Nephron progenitor cell (in vitro differentiated cells): ENCODE measurements at regions not wholly inside any gene's neighbourhood (a gene's known extent, or its start where the extent isn't known, plus 50 kb on each side); places are given as distances from the start of the nearest gene placed in this dataset.
"Not testable (repeated sequence)": the region's sequence is repeated elsewhere in the genome, so short reads cannot be mapped to it uniquely, and the experiment has no call there.

ENCODE experiments used
- DNase-seq: peaks from one replicate; pipeline ENCODE4 v3.0.0; 2021
- H3K27ac Mint-ChIP-seq: 2 replicates; pipeline ENCODE4 v1.8.0; 2021; ENCODE audit warnings: mild to moderate bottlenecking, moderate library complexity, mixed read lengths
- H3K27me3 Mint-ChIP-seq: 2 replicates; pipeline ENCODE4 v1.8.0; 2021; ENCODE audit warnings: mild to moderate bottlenecking, low read depth, mixed read lengths; ENCODE audit not compliant: poor library complexity
- H3K36me3 Mint-ChIP-seq: 2 replicates; pipeline ENCODE4 v1.8.0; 2021; ENCODE audit warnings: low read depth, mixed read lengths
- H3K4me1 Mint-ChIP-seq: 2 replicates; pipeline ENCODE4 v1.8.0; 2021; ENCODE audit warnings: mixed read lengths
- H3K4me3 Mint-ChIP-seq: 2 replicates; pipeline ENCODE4 v1.8.0; 2021; ENCODE audit warnings: mild to moderate bottlenecking, moderate library complexity, mixed read lengths
- H3K9me3 Mint-ChIP-seq: 2 replicates; pipeline ENCODE4 v1.8.0; 2021; ENCODE audit warnings: mild to moderate bottlenecking, moderate library complexity, mixed read lengths
- CTCF ChIP-seq: fragments of 200-600 bp; sonication (generic); IDR thresholded peaks from 2 replicates; pipeline ENCODE4 v1.5.0; 2021; ENCODE audit warnings: antibody characterized with exemption

- Mint-ChIP-seq H3K4me3 (no peak overlapping the region), H3K36me3 (peaks cover 4% of the 10 kb centered on the region), H3K9me3 (peaks cover 30% of the 10 kb centered on the region), H3K27ac (no peak overlapping the region), H3K4me1 (peaks cover 13% of the 10 kb centered on the region), H3K27me3 (peaks cover 42% of the 10 kb centered on the region)
- peak; percentile 22 for TF ChIP-seq CTCF
- DNase-seq, result no peak
Measured at GRCh38 chr5:154642499-154643245, 112.5 kb upstream of the LARP1 start.

GRCh38 chr5:154640213-154640831 lies 114.9 kb upstream of the LARP1 start:
- not testable (repeated sequence) for H3K36me3 Mint-ChIP-seq, H3K27ac Mint-ChIP-seq

DNA sequence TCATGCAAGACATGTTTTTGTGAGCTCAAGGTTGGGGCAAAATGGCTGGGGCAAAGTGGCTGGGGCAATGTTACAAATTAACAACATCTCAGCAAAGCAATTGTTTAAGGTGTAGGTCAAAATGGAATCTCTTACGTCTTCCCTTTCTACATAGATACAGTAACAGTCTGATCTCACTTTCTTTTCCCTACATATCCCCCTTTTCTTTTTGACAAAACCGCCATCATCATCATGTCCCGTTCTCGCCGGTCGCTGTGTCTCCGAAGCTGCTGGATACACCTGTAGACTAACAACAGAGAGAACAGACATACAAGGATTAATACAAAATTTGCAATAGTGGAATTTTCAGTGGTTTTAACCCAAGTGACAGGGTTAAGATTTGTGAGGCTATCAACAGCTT lies 118.4 kb upstream of the LARP1 start:
- not testable (repeated sequence) for H3K27ac Mint-ChIP-seq, DNase-seq, H3K36me3 Mint-ChIP-seq, H3K9me3 Mint-ChIP-seq, H3K4me1 Mint-ChIP-seq, H3K4me3 Mint-ChIP-seq
- peaks cover 29% of the 10 kb centered on the region for H3K27me3 Mint-ChIP-seq

More at GRCh38 chr5:154640213-154640831, 114.9 kb upstream of the LARP1 start:
- Mint-ChIP-seq H3K27me3 (peaks cover 27% of the 10 kb centered on the region), H3K9me3 (peaks cover 27% of the 10 kb centered on the region)
- not testable (repeated sequence) for H3K4me1 Mint-ChIP-seq, H3K4me3 Mint-ChIP-seq
- peak; percentile 63 for TF ChIP-seq CTCF
- DNase-seq, result peak; percentile 19

GRCh38 chr5:154636271-154636670 lies 118.9 kb upstream of the LARP1 start:
- H3K4me3 Mint-ChIP-seq, DNase-seq, H3K27ac Mint-ChIP-seq, H3K36me3 Mint-ChIP-seq, H3K4me1 Mint-ChIP-seq, H3K9me3 Mint-ChIP-seq: not testable (repeated sequence)
- H3K27me3 Mint-ChIP-seq, result peaks cover 30% of the 10 kb centered on the region

GRCh38 chr5:154633744-154634143 lies 121.4 kb upstream of the LARP1 start:
- not testable (repeated sequence) for H3K36me3 Mint-ChIP-seq, H3K4me1 Mint-ChIP-seq, H3K4me3 Mint-ChIP-seq, DNase-seq, H3K27ac Mint-ChIP-seq, H3K9me3 Mint-ChIP-seq
- peaks cover 29% of the 10 kb centered on the region for H3K27me3 Mint-ChIP-seq

DNA sequence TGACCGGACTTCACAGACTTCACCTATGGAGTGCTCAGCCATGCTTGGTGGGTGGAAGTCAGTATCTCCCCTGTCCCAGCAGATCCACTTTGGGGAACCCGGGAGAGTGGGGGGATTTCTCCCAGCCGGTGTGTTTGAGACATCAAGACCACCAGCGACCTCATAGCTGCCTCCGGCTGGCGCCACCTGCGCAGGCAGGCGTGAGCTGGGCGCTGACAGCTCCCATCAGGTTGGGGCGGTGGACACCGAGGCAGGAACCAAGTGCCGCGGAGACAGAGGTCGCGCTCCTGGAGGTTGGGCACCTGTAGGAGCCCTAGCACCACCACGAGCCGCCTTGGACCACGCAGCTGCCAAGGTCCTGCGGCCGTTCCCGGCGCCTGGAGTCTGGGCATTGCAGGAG lies 124.0 kb upstream of the LARP1 start:
- H3K4me3 Mint-ChIP-seq, result no peak overlapping the region
- DNase-seq, result no peak
- H3K9me3 Mint-ChIP-seq, result no peaks in the 10 kb centered on the region
- no peaks in the 10 kb centered on the region for H3K36me3 Mint-ChIP-seq
- no peak for TF ChIP-seq CTCF
- peaks cover 32% of the 10 kb centered on the region for H3K27me3 Mint-ChIP-seq
- peaks cover 13% of the 10 kb centered on the region for H3K4me1 Mint-ChIP-seq
- H3K27ac Mint-ChIP-seq, result no peak overlapping the region

DNA sequence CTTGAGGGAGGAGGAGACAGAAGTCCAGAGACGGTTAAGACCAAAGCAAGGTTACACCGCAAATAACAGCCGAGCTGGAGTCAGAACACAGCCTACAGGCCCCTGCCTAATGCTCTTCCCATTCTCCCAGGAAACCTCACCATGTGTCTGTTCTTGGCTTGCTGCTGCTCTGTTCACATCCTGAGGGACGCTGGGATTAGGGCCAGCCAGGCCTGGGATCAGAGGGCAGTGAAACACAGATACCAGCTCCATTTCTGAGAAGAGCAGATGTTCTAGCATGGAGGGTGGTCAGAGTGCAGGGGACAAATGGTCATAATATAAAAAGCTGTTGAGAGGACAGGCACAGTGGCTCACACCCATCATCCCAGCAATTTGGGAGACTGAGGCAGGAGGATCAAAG lies 124.8 kb upstream of the LARP1 start:
- no peak for TF ChIP-seq CTCF
- Mint-ChIP-seq H3K27ac (no peak overlapping the region), H3K36me3 (no peaks in the 10 kb centered on the region), H3K27me3 (peaks cover 30% of the 10 kb centered on the region), H3K4me1 (peaks cover 13% of the 10 kb centered on the region), H3K4me3 (no peak overlapping the region), H3K9me3 (no peaks in the 10 kb centered on the region)
- no peak for DNase-seq
